Lower lobe of right lung (tissue), 2 donors: ENCODE measurements at regions not wholly inside any gene's neighbourhood (a gene's known extent, or its start where the extent isn't known, plus 50 kb on each side); places are given as distances from the start of the nearest gene placed in this dataset.

Experiments
- ATAC-seq, 2 donors: fragments of 200-7000 bp; cut with Tn5 transposase; one replicate each; pipeline ENCODE4 v1.9.1; 2020 to 2022; ENCODE audit warnings: mild to moderate bottlenecking in 2 of 2, moderate library complexity in 2 of 2
- DNase-seq: peaks from one replicate; pipeline ENCODE4 v3.0.0-alpha.2; 2020
- H3K27ac ChIP-seq: fragments of 200-600 bp; one replicate; pipeline ENCODE4 v1.8.0; 2022
- H3K27me3 ChIP-seq: fragments of 200-600 bp; one replicate; pipeline ENCODE4 v1.8.0; 2022; ENCODE audit warnings: low read depth
- H3K36me3 ChIP-seq: fragments of 200-600 bp; one replicate; pipeline ENCODE4 v1.8.0; 2022; ENCODE audit warnings: mild to moderate bottlenecking
- H3K4me1 ChIP-seq: fragments of 200-600 bp; one replicate; pipeline ENCODE4 v1.8.0; 2022
- H3K4me3 ChIP-seq: fragments of 200-600 bp; one replicate; pipeline ENCODE4 v1.8.0; 2022; ENCODE audit warnings: mild to moderate bottlenecking
- H3K9me3 ChIP-seq: fragments of 200-600 bp; one replicate; pipeline ENCODE4 v1.8.0; 2022
- intact Hi-C: fragments of 100-400 bp; cut with DNase I; formaldehyde crosslinking; loops from one replicate; pipeline ENCODE4 v1.11.0; 2022
- TF ChIP-seq, protein P1 (sequence below): fragments of 200-600 bp; IDR thresholded peaks from one replicate; pipeline ENCODE4 v1.8.0; 2022; ENCODE audit warnings: antibody characterized with exemption, mild to moderate bottlenecking
- donor health status: DM: no; HTN: yes; CAD: no; lungs with severe emphysema.

DNA sequence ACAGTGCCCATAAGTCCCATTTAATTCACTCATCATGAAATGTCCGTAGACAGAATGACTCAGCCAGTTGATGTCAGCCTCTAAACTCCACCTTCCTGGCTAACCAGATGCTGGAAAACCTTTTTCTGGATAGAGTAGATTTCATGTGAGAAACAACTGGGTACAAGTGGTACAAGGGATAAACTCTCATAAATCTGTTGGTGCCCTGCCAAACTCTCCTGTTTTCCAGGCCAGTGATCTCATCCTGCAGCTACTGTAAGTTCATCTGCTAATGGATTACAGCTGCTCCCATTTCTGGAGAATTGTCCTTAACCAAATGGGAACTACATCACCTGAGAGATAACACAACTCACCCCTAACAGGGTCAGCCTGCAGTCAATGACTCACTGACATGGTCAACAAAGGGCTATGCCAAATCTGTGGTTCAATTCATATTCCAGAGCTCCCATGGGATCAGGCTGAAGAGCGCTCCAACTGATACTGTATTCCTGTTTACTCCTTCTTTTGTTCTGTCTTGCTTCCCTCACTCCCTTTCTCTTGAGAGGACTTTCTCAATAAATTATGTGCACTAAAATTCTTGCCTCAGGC, 210.1 kb upstream of the HDDC2 start:
- no peak overlapping the region for H3K27ac ChIP-seq
- H3K36me3 ChIP-seq, result no peaks in the 10 kb centered on the region
- ATAC-seq (no peak), DNase-seq (no peak)
- H3K4me3 ChIP-seq, result no peak overlapping the region
- TF ChIP-seq, protein P1, sequence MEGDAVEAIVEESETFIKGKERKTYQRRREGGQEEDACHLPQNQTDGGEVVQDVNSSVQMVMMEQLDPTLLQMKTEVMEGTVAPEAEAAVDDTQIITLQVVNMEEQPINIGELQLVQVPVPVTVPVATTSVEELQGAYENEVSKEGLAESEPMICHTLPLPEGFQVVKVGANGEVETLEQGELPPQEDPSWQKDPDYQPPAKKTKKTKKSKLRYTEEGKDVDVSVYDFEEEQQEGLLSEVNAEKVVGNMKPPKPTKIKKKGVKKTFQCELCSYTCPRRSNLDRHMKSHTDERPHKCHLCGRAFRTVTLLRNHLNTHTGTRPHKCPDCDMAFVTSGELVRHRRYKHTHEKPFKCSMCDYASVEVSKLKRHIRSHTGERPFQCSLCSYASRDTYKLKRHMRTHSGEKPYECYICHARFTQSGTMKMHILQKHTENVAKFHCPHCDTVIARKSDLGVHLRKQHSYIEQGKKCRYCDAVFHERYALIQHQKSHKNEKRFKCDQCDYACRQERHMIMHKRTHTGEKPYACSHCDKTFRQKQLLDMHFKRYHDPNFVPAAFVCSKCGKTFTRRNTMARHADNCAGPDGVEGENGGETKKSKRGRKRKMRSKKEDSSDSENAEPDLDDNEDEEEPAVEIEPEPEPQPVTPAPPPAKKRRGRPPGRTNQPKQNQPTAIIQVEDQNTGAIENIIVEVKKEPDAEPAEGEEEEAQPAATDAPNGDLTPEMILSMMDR, result no peak
- H3K27me3 ChIP-seq, result no peaks in the 10 kb centered on the region
- H3K4me1 ChIP-seq, result no peaks in the 10 kb centered on the region
- intact Hi-C loops, result no loop called here
- H3K9me3 ChIP-seq, result no peaks in the 10 kb centered on the region

DNA sequence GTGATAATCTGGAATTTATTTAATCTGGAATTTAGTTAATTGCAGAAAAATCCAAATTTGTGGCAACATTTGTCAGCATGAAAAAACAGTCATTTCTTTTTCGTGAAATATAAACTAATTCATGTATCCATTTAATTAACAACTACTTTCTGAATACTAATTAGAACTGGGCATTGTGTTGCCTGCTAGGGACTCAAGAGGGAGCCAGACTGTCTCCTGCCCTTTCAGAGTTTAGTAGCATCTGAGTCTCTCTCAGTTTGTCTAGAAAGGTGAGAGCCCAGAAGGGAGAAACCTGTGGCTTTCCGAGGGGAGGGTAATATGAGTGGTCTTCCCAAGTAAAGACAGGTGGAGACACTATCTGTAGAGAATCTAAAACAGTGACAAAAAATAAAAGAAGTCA, 210.9 kb upstream of the HDDC2 start:
- H3K36me3 ChIP-seq, result no peaks in the 10 kb centered on the region
- TF ChIP-seq, protein P1, result peak; percentile 25
- ATAC-seq (no peak), DNase-seq (no peak)
- no peak overlapping the region for H3K4me3 ChIP-seq
- no peaks in the 10 kb centered on the region for H3K27me3 ChIP-seq
- no peak overlapping the region for H3K27ac ChIP-seq
- no peaks in the 10 kb centered on the region for H3K4me1 ChIP-seq
- no peaks in the 10 kb centered on the region for H3K9me3 ChIP-seq
- intact Hi-C loops, result no loop called here

DNA sequence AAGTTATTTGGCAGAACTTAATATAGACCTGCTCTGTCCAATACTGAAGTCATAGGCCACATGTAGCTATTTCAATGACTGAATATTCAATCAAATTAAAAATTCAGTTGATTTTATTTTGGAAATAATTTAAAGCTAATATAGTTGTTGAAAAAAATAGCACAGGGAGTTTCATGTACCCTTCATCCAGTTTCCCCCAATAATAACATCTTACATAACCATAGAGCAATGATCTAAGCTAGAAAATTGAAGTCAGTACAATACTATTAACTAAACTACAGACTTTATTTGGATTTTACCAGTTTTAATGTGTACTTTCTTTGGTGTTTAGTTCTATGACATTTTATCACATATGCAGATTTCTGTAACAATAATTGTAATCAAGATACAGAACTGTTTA, 212.2 kb upstream of the HDDC2 start:
- H3K4me3 ChIP-seq, result no peak overlapping the region
- H3K9me3 ChIP-seq, result no peaks in the 10 kb centered on the region
- H3K27me3 ChIP-seq, result no peaks in the 10 kb centered on the region
- DNase-seq, result no peak
- no peaks in the 10 kb centered on the region for H3K4me1 ChIP-seq
- intact Hi-C loops, result no loop called here
- no peak overlapping the region for H3K27ac ChIP-seq
- H3K36me3 ChIP-seq, result no peaks in the 10 kb centered on the region
- no peak for ATAC-seq
- TF ChIP-seq, protein P1, result no peak

DNA sequence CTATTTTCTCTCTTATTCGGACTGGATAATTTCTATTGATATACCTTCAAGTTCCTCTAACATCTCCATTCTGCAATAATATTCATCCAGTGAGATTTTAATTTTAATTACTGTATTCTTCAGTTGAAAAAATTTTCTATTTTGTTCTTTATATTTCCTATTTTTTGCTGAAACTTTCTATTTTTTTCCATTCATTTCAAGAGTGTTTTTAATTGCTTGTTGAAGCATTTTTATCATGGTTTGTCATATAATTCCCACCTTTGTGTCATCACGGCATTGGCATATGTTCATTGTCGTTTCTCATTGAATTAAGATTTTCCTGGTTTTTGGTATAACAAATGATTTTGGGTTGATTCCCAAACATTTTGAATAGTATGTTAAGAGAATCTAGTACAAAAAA, 214.9 kb upstream of the HDDC2 start:
- Histone ChIP-seq H3K4me1 (no peaks in the 10 kb centered on the region), H3K4me3 (no peak overlapping the region), H3K27me3 (no peaks in the 10 kb centered on the region), H3K36me3 (no peaks in the 10 kb centered on the region), H3K27ac (no peak overlapping the region), H3K9me3 (no peaks in the 10 kb centered on the region)
- intact Hi-C loops, result no loop called here
- TF ChIP-seq, protein P1, result no peak
- ATAC-seq, result no peak
- DNase-seq, result no peak

DNA sequence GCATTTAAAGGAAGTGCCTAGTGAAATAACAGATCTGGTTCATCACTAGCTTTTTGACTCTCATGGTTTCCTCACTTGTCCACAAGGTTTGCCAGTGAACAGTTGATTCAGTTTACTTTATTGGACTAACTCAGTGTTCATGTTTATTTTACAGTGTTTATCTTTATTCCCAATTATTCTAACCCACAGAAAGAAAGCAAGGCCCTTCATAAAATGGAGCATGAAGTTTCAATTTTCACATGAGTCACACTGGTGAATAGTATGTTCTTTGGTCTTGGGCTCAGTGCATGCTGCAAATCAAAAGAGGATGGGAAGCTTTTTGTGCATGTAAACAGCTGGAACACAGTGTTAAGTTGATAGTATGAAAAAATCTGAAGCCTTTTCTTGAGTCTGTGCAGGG, 217.6 kb upstream of the HDDC2 start:
- TF ChIP-seq, protein P1, result no peak
- no peak for ATAC-seq
- Histone ChIP-seq H3K27me3 (no peaks in the 10 kb centered on the region), H3K36me3 (no peaks in the 10 kb centered on the region), H3K4me1 (no peaks in the 10 kb centered on the region), H3K4me3 (no peak overlapping the region), H3K27ac (no peak overlapping the region), H3K9me3 (no peaks in the 10 kb centered on the region)
- intact Hi-C loops, result no loop called here
- no peak for DNase-seq

DNA sequence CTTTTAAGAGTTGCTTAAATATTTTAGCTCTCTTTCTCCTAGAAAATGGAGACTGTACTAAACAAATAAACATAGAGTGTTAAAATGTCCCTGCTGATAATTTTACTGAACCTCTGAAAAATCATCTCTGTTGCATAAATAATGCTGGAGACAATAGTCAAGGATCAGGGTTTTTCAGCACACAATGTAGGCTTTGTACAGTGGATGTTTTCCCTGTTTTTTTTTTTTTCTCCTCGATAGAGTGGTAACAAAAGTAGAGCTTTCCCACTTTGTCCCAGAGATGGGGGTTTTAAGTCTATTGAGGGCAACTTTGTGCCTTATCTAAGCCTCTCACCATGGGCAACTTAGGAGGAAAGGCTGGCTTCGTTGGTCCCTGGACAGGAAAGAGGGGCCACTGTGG, 222.6 kb upstream of the HDDC2 start:
- TF ChIP-seq, protein P1, result no peak
- Histone ChIP-seq H3K4me1 (no peaks in the 10 kb centered on the region), H3K4me3 (no peak overlapping the region), H3K27ac (no peak overlapping the region), H3K27me3 (peaks cover 7% of the 10 kb centered on the region), H3K9me3 (no peaks in the 10 kb centered on the region), H3K36me3 (no peaks in the 10 kb centered on the region)
- DNase-seq (no peak), ATAC-seq (no peak)
- intact Hi-C loops, result no loop called here
